ENCODE measurements at regions not wholly inside any gene's neighbourhood (a gene's known extent, or its start where the extent isn't known, plus 50 kb on each side); places are given as distances from the start of the nearest gene placed in this dataset.

DNA sequence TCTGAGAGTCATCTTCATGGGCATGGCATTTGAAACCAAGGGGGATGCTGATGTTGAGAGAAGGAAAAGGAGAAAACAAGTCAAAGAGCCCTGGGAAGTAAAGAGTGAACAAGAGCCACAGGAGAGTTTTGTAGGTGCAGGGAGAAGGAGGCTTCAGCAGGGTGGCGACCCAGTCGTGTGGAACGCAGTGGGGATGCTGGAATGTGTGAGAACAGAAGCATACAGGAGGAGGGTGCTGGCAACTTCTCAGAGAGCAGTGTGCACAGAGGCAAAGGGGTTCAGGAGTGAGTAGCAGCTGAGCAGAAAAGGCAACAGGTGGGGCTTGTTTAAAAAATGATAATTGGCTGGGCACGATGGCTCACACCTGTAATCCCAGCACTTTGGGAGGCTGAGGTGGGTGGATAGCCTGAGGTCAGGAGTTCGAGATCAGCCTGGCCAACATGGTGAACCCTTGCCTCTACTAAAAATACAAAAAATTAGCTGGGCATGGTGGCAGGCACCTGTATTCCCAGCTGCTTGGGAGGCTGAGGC is 75.8 kb upstream of the PLET1 start:
- no peak overlapping the region for H3K4me3 ChIP-seq
- no peaks in the 10 kb centered on the region for H3K4me1 ChIP-seq
- no peaks in the 10 kb centered on the region for H3K36me3 ChIP-seq
- no peak for DNase-seq (ENCODE audit: low spot score in 2 of 2)
- no peak for TF ChIP-seq CTCF (IDR thresholded peaks at IDR 0.05)
- TF ChIP-seq POLR2A (IDR thresholded peaks at IDR 0.05) = no peak
- no peak for TF ChIP-seq POLR2AphosphoS5 (IDR thresholded peaks at IDR 0.05)
- intact Hi-C loops (cut with DNase I; ENCODE audit: low total_unique reads) = no loop called here
- H3K9me3 ChIP-seq = no peaks in the 10 kb centered on the region
- H3K27ac ChIP-seq = no peak overlapping the region
- no peaks in the 10 kb centered on the region for H3K27me3 ChIP-seq

DNA sequence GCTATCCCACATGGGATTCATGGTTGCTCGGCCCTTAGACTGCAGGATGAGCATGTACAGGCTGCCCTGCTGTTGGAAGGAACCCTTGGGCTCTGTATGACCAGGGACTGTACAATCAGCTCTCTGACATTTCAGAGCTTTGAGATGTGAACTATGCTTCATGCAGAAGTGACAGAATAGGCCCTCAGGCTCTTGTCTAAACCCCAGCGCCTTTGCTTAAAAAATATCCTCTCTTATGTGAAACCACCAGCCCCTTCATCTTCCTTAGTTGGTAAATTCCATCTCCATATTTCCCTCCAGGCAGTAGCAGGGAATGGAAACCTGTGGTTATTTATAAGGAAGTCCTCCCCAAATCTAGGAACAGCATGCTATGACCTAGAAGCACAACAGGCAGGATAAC is 78.9 kb upstream of the PLET1 start:
- no peak overlapping the region for H3K4me3 ChIP-seq
- intact Hi-C loops (cut with DNase I; ENCODE audit: low total_unique reads) = no loop called here
- H3K36me3 ChIP-seq = no peaks in the 10 kb centered on the region
- H3K4me1 ChIP-seq = no peaks in the 10 kb centered on the region
- TF ChIP-seq POLR2AphosphoS5 (IDR thresholded peaks at IDR 0.05) = no peak
- no peak for TF ChIP-seq CTCF (IDR thresholded peaks at IDR 0.05)
- no peak for TF ChIP-seq POLR2A (IDR thresholded peaks at IDR 0.05)
- no peak overlapping the region for H3K27ac ChIP-seq
- H3K9me3 ChIP-seq = no peaks in the 10 kb centered on the region
- no peak for DNase-seq (ENCODE audit: low spot score in 2 of 2)
- no peaks in the 10 kb centered on the region for H3K27me3 ChIP-seq

DNA sequence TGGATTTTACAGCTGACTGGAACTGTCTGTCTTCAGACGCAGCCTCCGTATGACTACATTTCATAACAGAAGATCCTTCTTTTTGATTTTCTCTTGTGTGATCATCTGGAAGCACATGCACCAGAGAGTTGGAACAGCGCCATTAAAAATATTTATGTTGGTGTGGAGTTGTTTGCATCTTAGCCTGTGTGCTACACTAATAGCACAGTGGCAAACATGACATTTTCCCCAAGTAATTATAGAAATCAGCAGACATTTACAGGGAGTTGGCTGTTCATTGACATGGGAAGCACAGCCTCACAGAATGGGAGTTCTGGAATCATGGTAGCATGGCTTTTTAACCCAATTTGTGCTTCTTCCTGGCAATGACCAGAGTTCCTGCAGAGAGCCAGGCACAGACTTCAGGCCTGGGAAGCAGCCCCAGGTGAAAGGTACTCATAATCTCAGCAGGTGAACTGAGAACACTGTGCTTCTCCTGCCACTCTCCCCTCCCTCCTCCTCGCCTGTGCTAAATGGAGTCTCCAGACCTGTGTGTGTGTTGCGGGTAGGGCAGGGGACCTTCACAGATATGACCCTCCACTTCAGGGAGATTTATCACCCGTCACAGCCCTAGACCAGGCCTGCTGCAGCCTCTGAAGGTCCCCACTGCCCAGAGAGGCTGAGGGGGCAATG is 82.8 kb upstream of the PLET1 start:
- no peak for DNase-seq (ENCODE audit: low spot score in 2 of 2)
- H3K4me3 ChIP-seq = no peak overlapping the region
- H3K27me3 ChIP-seq = no peaks in the 10 kb centered on the region
- no peaks in the 10 kb centered on the region for H3K36me3 ChIP-seq
- intact Hi-C loops (cut with DNase I; ENCODE audit: low total_unique reads) = no loop called here
- no peak overlapping the region for H3K27ac ChIP-seq
- H3K9me3 ChIP-seq = no peaks in the 10 kb centered on the region
- TF ChIP-seq POLR2A (IDR thresholded peaks at IDR 0.05) (no peak), CTCF (IDR thresholded peaks at IDR 0.05) (no peak), POLR2AphosphoS5 (IDR thresholded peaks at IDR 0.05) (no peak)
- no peaks in the 10 kb centered on the region for H3K4me1 ChIP-seq

DNA sequence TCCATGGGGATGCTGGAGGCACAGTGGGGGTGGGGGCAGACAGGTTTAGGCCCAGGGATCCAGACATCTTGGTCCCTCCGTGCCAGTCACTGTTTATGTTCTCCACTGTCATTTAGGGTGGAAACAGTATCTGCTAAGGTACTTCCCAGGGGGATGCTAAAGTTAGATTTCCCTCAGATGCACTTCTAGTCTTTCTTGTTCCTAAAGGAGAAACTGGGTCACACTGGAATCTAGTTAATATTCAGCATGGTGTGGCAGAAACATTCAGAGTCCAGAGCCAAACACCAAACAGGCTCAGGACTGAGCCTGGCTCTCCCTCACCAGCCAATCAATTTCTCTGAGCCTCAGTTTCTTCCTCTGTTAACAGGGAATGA is 83.4 kb upstream of the PLET1 start:
- Histone ChIP-seq H3K36me3 (no peaks in the 10 kb centered on the region), H3K27me3 (no peaks in the 10 kb centered on the region), H3K4me1 (no peaks in the 10 kb centered on the region), H3K4me3 (no peak overlapping the region), H3K27ac (no peak overlapping the region), H3K9me3 (no peaks in the 10 kb centered on the region)
- DNase-seq (ENCODE audit: low spot score in 2 of 2) = no peak
- intact Hi-C loops (cut with DNase I; ENCODE audit: low total_unique reads) = no loop called here
- TF ChIP-seq POLR2A (IDR thresholded peaks at IDR 0.05) (no peak), POLR2AphosphoS5 (IDR thresholded peaks at IDR 0.05) (no peak), CTCF (IDR thresholded peaks at IDR 0.05) (no peak)

GRCh38 chr11:112345166-112345565 is 84.5 kb upstream of the PLET1 start:
- Histone ChIP-seq H3K4me3 (no peak overlapping the region), H3K27ac (no peak overlapping the region), H3K36me3 (no peaks in the 10 kb centered on the region), H3K27me3 (no peaks in the 10 kb centered on the region), H3K9me3 (no peaks in the 10 kb centered on the region), H3K4me1 (no peaks in the 10 kb centered on the region)
- no peak for DNase-seq (ENCODE audit: low spot score in 2 of 2)
- intact Hi-C loops (cut with DNase I; ENCODE audit: low total_unique reads) = no loop called here
- TF ChIP-seq POLR2AphosphoS5 (IDR thresholded peaks at IDR 0.05) (no peak), POLR2A (IDR thresholded peaks at IDR 0.05) (no peak), CTCF (IDR thresholded peaks at IDR 0.05) (no peak)

Measured in breast epithelium (tissue), 4 donors.